Activated T-cell treated with anti-CD3 and anti-CD28 coated beads, Interleukin-2, amount 50 U/mL, for 24 hours (primary cell): ENCODE measurements at regions not wholly inside any gene's neighbourhood (a gene's known extent, or its start where the extent isn't known, plus 50 kb on each side); places are given as distances from the start of the nearest gene placed in this dataset.

Source experiments
- DNase-seq: peaks from one replicate; pipeline ENCODE4 v3.0.0-alpha.2; 2020
- H3K27ac Mint-ChIP-seq: 2 replicates; pipeline ENCODE4 v1.8.0; 2020; ENCODE audit warnings: mild to moderate bottlenecking, mixed read lengths
- H3K27me3 Mint-ChIP-seq: 2 replicates; pipeline ENCODE4 v1.8.0; 2020; ENCODE audit warnings: mixed read lengths
- H3K36me3 Mint-ChIP-seq: 2 replicates; pipeline ENCODE4 v1.8.0; 2020; ENCODE audit warnings: low read depth, mixed read lengths
- H3K4me1 Mint-ChIP-seq: 2 replicates; pipeline ENCODE4 v1.8.0; 2020; ENCODE audit warnings: low read depth, mixed read lengths
- H3K4me3 Mint-ChIP-seq: 2 replicates; pipeline ENCODE4 v1.8.0; 2020; ENCODE audit warnings: mild to moderate bottlenecking, moderate library complexity, mixed read lengths
- H3K9me3 Mint-ChIP-seq: 2 replicates; pipeline ENCODE4 v1.8.0; 2020; ENCODE audit warnings: mixed read lengths

DNA sequence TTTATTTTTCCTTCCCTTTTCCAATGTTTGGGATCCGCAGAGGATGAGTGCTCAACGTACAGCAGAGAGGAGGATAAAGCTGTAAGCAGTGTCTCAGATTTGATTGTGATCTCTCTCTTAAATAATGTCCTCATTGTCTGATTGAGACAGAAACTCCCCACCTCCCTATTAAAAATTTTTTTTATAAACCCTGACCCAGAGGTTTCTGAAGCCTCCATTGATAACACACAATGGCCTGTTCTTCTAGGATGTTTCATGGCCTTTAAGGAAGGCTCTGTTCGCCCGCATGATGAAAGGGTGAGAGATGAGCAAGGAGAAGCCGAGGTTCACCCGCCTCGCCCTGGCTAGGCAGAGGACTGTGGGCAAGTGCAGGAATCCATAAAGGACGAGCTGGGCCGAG lies 138.2 kb upstream of the GAS1 start:
- DNase-seq, result no peak
- Mint-ChIP-seq H3K4me3 (no peak overlapping the region), H3K9me3 (no peaks in the 10 kb centered on the region)

DNA sequence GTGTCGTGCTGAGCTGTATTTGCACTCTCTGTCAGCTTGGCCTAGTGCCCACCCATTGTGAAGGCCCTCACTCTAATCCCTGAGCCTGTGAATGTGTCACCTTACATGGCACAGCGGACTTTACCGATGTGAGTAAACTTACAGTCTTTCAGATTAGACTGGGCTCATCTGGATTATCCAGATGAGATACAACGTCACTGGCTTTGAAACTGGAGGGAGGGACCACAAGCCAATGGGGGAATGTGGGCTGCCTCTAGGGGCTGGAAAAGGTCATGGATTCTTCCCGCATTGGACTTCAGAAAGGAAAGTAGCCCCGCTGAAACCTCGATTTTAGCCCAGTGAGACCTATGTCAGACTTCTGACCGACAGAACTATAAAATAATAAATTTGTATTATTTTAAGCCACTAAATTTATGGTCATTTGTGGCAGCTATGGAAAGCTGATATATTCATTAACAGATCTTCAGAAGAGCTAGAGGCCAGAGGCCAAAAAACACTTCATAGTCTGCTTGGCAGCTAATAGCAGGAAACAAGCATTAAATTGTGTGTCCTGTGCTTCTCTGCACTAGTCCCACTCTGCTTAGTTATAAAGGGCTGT lies 139.0 kb upstream of the GAS1 start:
- Mint-ChIP-seq H3K4me1 (no peaks in the 10 kb centered on the region), H3K27me3 (peaks cover 17% of the 10 kb centered on the region), H3K9me3 (no peaks in the 10 kb centered on the region), H3K36me3 (no peaks in the 10 kb centered on the region), H3K27ac (no peak overlapping the region), H3K4me3 (no peak overlapping the region)
- no peak for DNase-seq

More for the DNA sequence above, 138.2 kb upstream of the GAS1 start:
- Mint-ChIP-seq H3K36me3 (no peaks in the 10 kb centered on the region), H3K4me1 (no peaks in the 10 kb centered on the region), H3K27me3 (peaks cover 13% of the 10 kb centered on the region), H3K27ac (no peak overlapping the region)

DNA sequence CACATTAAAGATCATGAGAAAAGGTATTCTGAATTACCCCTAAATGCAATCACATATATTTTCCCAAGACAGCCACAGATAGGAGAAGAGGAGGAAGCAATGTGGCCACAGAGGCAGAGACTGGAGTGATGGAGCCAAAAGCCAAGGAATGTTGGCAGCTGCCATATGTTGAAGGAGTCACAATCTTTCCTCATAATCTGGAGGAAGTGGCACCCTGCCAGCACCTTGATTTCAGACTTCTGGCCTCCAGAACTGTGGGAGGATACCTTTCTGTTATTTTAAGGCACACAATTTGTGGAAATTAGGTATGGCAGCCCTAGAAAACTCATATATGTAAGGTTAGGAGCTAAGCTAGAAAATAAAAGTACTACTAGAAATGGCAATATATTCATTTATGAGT lies 139.9 kb upstream of the GAS1 start:
- no peaks in the 10 kb centered on the region for H3K36me3 Mint-ChIP-seq
- no peak for DNase-seq
- H3K4me1 Mint-ChIP-seq, result no peaks in the 10 kb centered on the region
- H3K27ac Mint-ChIP-seq, result no peak overlapping the region
- peaks cover 21% of the 10 kb centered on the region for H3K27me3 Mint-ChIP-seq
- no peaks in the 10 kb centered on the region for H3K9me3 Mint-ChIP-seq
- no peak overlapping the region for H3K4me3 Mint-ChIP-seq

DNA sequence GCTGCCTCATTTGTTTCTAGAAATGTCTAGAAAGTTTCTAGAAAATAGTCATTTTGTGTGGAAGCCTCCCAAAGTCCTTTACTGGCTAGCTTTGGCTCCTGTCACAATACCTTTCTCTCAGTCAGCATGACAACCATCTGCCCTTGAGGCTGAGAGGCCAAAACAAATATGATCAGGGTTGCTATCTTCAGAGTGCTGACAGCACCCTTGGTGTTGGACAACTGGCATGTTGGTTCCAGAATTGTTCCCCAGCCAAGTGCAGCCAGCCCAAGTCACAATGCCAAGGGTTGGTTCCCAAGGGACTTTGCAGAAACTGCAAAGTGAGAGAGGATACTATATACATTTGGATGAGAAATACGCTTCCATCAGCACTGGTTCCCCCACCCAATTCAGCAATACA lies 140.9 kb upstream of the GAS1 start:
- no peak for DNase-seq
- Mint-ChIP-seq H3K4me1 (no peaks in the 10 kb centered on the region), H3K27me3 (peaks cover 25% of the 10 kb centered on the region), H3K36me3 (no peaks in the 10 kb centered on the region), H3K9me3 (no peaks in the 10 kb centered on the region), H3K27ac (no peak overlapping the region), H3K4me3 (no peak overlapping the region)

DNA sequence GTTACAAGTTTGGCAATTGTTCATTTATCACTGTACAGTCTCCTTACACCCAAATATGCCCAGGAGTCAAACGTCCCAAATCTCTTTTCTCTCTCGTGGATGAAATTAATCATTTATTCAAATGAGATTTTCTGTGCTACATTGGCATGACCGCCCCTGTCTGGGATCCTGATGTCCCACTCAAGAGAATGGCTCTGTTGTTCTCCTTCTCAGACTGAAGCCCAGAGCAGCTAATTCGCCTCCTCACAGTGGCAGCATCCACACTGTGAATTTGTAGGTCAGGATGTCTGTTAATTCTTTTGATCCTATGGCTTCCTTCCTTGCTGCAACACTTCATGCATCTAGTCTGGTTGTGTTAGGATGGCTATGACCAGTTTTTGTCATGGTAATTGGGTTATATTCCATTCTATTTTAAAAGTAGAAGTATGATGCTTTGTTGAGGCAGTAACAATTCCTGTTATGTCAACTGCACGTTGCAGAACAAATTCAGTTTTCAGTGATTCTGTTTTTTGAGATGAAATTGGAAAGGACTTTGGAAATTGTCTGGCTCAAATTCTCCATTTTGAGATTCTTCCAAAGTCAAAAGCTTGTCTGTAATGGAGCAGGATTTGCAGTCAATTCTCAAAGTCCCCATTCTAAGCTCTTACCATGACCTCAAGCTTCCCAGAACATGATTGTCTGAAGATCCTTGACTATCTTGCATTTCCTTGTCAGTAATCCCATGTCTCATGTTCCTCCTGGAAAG lies 141.5 kb upstream of the GAS1 start:
- Mint-ChIP-seq H3K27ac (no peak overlapping the region), H3K27me3 (peaks cover 26% of the 10 kb centered on the region), H3K9me3 (no peaks in the 10 kb centered on the region), H3K36me3 (no peaks in the 10 kb centered on the region), H3K4me1 (no peaks in the 10 kb centered on the region), H3K4me3 (no peak overlapping the region)
- no peak for DNase-seq

DNA sequence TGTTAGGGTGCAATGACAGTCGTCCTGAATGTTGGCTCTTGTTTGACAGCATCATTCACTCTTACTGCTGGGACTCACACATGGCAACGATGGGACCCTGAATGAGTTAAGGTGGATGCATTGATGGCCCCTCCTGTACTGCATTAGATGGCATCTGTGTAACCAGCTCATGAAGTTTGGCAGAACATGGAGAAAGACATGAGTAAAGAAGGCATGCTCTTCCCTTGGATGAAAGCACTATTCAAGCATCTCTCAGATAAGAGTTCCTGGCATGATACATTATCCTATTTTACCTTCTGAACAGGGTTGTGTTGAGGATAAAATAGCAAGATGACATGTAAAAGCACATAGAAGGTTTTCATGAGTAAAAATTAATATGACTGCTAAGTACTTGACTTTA lies 142.2 kb upstream of the GAS1 start:
- H3K4me3 Mint-ChIP-seq, result no peak overlapping the region
- H3K9me3 Mint-ChIP-seq, result no peaks in the 10 kb centered on the region
- no peaks in the 10 kb centered on the region for H3K36me3 Mint-ChIP-seq
- peaks cover 23% of the 10 kb centered on the region for H3K27me3 Mint-ChIP-seq
- H3K4me1 Mint-ChIP-seq, result no peaks in the 10 kb centered on the region
- no peak for DNase-seq
- no peak overlapping the region for H3K27ac Mint-ChIP-seq

DNA sequence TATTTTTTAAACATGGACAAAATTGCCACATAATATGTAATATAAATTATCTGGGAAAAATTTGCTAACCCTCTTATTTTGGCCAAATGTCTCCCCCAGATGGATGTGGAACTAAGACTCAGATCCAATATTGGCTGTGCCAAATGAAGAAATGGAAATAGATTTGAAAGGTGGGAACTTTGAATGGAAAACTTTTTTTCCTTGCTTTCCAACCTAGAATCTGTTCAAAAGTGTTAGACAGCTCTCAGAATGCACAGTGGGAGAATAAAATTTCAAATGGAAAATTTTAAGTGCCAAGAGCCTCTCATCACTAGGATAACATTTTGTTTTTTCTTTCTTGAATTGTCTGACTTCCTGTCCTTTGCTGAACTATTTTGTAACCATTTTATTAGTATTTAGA lies 142.6 kb upstream of the GAS1 start:
- no peaks in the 10 kb centered on the region for H3K4me1 Mint-ChIP-seq
- no peak overlapping the region for H3K4me3 Mint-ChIP-seq
- H3K36me3 Mint-ChIP-seq, result no peaks in the 10 kb centered on the region
- no peaks in the 10 kb centered on the region for H3K9me3 Mint-ChIP-seq
- DNase-seq, result no peak
- peaks cover 23% of the 10 kb centered on the region for H3K27me3 Mint-ChIP-seq
- H3K27ac Mint-ChIP-seq, result no peak overlapping the region

DNA sequence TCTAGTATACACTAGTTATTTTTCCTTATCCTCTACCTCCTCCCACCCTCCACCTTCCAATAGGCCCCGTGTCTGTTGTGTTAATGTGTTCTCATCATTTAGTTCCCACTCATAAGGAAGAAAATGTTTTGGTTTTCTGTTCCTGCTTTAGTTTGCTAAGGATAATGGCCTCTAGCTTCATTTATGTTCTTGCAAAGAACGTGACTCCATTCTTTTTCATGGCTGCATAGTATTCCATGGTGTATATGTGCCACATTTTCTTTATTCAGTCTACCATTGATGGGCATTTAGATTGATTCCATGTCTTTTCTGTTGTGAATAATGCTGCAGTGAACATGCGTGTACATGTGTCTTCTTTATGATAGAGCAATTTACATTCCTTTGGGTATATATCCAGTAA lies 146.5 kb upstream of the GAS1 start:
- Mint-ChIP-seq H3K36me3 (no peaks in the 10 kb centered on the region), H3K4me3 (no peak overlapping the region), H3K9me3 (no peaks in the 10 kb centered on the region), H3K27ac (no peak overlapping the region), H3K27me3 (peaks cover 23% of the 10 kb centered on the region), H3K4me1 (no peaks in the 10 kb centered on the region)
- DNase-seq, result no peak

DNA sequence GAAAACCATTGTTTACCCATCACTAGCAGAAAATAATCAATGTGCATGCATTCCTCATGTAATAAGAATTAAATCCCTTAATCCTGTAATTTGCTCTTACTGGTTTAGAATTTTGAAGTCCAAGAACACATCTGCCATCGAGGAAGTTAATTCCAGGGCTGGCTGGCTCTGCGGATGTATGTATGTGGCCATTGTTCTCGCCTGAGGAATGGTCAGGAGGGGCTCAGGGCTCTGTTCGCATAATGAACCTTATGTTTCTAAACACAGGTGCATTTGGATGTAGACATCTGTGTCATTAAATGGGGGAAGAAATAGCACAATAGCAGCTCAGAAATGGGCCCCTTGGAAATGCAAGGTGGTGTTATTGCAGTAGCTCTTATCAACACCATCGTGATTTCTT lies 148.6 kb upstream of the GAS1 start:
- peaks cover 24% of the 10 kb centered on the region for H3K27me3 Mint-ChIP-seq
- no peak for DNase-seq
- no peaks in the 10 kb centered on the region for H3K36me3 Mint-ChIP-seq
- H3K4me1 Mint-ChIP-seq, result no peaks in the 10 kb centered on the region
- no peaks in the 10 kb centered on the region for H3K9me3 Mint-ChIP-seq
- H3K4me3 Mint-ChIP-seq, result no peak overlapping the region
- H3K27ac Mint-ChIP-seq, result no peak overlapping the region

DNA sequence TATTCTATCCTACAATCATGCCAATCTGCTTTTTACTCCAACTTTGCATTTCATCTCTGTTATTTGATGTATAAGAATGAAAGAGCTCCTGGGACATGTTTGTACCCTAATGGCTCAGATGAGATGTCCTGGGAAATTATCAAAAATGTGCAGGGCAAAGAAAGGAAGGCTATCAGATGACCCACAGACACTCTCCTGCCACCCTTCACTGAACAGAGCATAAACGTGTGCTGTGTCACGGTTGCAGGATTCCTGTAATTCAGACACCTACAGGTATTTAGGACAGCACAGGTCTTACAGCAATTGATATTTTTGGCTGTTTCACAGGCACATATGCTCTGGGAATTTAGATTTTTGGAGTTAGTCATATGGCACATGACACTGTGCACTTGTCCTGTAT lies 149.2 kb upstream of the GAS1 start:
- peaks cover 20% of the 10 kb centered on the region for H3K27me3 Mint-ChIP-seq
- no peaks in the 10 kb centered on the region for H3K36me3 Mint-ChIP-seq
- no peak for DNase-seq
- no peaks in the 10 kb centered on the region for H3K9me3 Mint-ChIP-seq
- H3K4me1 Mint-ChIP-seq, result no peaks in the 10 kb centered on the region
- H3K4me3 Mint-ChIP-seq, result no peak overlapping the region
- H3K27ac Mint-ChIP-seq, result no peak overlapping the region

DNA sequence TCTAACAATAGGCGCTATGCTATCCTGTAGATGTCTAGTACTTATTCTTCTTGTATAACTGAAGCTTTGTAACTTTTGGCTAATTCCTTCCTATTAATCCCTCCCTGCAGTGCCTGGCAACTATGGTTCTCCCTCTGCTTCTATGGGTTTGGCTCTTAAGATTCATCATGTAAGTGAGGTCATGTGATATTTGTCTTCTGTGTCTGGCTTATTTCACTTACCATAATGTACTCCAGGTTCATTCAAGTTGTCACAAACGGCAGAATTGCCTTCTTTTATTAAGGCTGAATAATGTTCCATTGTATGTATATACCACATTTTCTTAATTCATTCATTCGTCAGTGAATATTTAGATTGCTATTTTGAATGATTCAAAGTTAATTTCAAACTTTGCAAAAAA lies 149.9 kb upstream of the GAS1 start:
- no peak overlapping the region for H3K4me3 Mint-ChIP-seq
- no peaks in the 10 kb centered on the region for H3K4me1 Mint-ChIP-seq
- no peaks in the 10 kb centered on the region for H3K9me3 Mint-ChIP-seq
- no peaks in the 10 kb centered on the region for H3K36me3 Mint-ChIP-seq
- peaks cover 18% of the 10 kb centered on the region for H3K27me3 Mint-ChIP-seq
- no peak for DNase-seq
- H3K27ac Mint-ChIP-seq, result no peak overlapping the region

DNA sequence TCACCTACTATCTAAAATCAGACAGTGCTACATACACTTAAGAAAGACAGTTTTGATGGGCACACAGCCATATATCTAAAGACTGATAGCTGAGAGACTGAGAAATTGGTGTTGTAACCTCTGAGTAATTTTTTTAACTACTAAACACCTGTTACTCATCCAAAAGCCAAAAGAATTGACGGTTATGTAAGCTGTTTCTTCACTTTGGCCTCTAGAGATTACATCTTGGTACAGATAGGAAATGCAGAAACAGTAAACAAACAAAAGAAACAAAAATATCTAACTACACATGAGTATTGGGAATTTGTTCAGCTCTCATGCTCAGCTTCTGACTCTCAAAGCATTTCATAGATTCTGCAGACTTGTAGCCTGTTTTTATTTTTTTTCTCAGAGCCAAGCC lies 152.1 kb upstream of the GAS1 start:
- Mint-ChIP-seq H3K27me3 (peaks cover 22% of the 10 kb centered on the region), H3K27ac (no peak overlapping the region), H3K36me3 (no peaks in the 10 kb centered on the region), H3K4me3 (no peak overlapping the region), H3K9me3 (peaks cover 6% of the 10 kb centered on the region), H3K4me1 (no peaks in the 10 kb centered on the region)
- no peak for DNase-seq

DNA sequence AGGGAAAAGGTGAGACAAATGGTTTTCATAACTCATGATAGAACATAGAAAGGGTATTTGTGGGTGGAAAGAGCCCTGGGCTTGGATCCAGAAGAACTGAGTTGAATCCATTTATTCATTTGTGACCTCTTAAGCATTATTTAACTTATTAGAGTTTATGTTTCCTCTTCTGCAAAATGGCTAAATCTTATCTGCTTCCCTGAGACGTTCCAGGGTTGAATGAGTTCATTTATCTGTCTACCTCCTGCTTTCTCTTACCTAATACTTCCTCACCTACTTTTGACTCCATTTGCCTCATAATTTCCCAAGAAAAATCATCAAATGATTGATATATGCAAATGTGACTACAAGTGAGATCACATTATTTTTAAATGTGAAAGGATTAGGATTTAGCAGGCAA lies 152.7 kb upstream of the GAS1 start:
- H3K27ac Mint-ChIP-seq, result no peak overlapping the region
- DNase-seq, result no peak
- H3K36me3 Mint-ChIP-seq, result no peaks in the 10 kb centered on the region
- H3K4me3 Mint-ChIP-seq, result no peak overlapping the region
- H3K27me3 Mint-ChIP-seq, result peaks cover 24% of the 10 kb centered on the region
- no peaks in the 10 kb centered on the region for H3K4me1 Mint-ChIP-seq
- peaks cover 6% of the 10 kb centered on the region for H3K9me3 Mint-ChIP-seq

DNA sequence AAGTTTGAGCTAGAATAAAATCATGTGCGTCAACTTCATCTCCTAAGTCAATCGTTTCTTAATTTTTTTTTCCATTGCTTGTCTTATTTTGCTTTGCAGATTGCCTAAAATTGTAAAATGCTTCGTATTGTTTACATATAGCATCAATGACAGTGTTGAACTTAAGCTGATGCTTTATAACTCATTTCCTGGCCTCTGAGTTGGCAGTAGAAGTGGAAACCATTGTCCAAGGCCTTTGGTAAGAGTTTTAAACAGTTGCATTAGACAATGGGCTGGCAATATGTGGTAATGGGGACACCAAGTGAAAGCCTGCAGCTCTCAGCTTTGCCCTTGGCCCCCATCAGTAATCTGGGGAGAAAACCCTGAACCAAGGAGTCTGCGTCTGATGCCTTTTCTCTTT lies 154.8 kb upstream of the GAS1 start:
- no peak overlapping the region for H3K27ac Mint-ChIP-seq
- H3K9me3 Mint-ChIP-seq, result peaks cover 6% of the 10 kb centered on the region
- no peaks in the 10 kb centered on the region for H3K36me3 Mint-ChIP-seq
- H3K4me1 Mint-ChIP-seq, result no peaks in the 10 kb centered on the region
- H3K27me3 Mint-ChIP-seq, result peaks cover 32% of the 10 kb centered on the region
- no peak overlapping the region for H3K4me3 Mint-ChIP-seq
- DNase-seq, result no peak

DNA sequence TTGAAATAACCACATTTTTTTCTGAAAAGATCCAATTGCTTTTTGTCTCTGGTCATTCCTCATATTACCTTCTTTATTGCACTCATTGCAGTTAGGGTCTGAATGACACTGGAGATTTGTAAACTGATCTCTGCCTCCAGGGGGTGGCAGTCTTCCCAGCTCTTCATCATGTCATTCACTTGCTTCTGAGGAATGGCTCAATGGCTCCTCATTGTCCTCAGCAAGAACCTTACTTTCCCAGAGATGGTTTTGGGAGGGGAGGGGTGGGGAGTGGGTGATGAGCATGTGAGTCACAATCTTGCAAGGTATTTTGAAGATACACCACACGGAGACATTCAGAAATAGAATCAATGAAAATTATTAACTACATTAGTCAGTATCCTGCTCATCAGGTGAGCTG lies 159.8 kb upstream of the GAS1 start:
- Mint-ChIP-seq H3K9me3 (peaks cover 6% of the 10 kb centered on the region), H3K4me3 (no peak overlapping the region), H3K27me3 (peaks cover 22% of the 10 kb centered on the region), H3K4me1 (no peaks in the 10 kb centered on the region), H3K27ac (no peak overlapping the region), H3K36me3 (no peaks in the 10 kb centered on the region)
- no peak for DNase-seq

DNA sequence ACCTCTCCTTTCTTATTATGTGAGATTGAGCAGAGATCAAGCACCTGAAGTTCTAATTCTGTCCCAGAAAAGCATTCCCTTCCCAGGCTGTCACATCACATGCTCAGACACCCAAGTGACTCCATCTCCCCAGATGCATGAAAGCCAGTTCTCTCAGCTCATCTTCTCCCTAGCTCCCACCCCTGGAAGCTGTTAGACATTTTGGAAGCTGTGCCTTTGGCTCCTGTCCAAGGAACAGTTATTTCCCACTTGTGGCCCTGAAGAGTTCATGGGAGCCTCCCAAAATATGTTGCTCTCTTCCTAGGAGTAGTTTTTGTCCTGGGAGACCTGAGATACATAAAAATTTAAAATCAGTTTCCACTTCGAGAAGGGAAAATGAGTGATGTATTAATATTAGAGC lies 161.4 kb upstream of the GAS1 start:
- Mint-ChIP-seq H3K4me3 (no peak overlapping the region), H3K27ac (no peak overlapping the region), H3K27me3 (peaks cover 11% of the 10 kb centered on the region), H3K36me3 (no peaks in the 10 kb centered on the region), H3K9me3 (no peaks in the 10 kb centered on the region), H3K4me1 (no peaks in the 10 kb centered on the region)
- no peak for DNase-seq
